SK-N-SH treated with all-trans-retinoic acid at 6 μM for 48 hours (cell line): ENCODE measurements at regions not wholly inside any gene's neighbourhood (a gene's known extent, or its start where the extent isn't known, plus 50 kb on each side); places are given as distances from the start of the nearest gene placed in this dataset.

Experiments
- CSDC2 ChIP-seq: fragments of 250-450 bp; sonication (Bioruptor Pico); IDR thresholded peaks from 2 replicates; pipeline ENCODE4 v1.5.0; 2020; ENCODE audit warnings: mild to moderate bottlenecking, moderate library complexity
- ESRRG ChIP-seq: fragments of 250-450 bp; sonication (Bioruptor Pico); IDR thresholded peaks from 2 replicates; pipeline ENCODE4 v1.6.1; 2021; ENCODE audit warnings: mild to moderate bottlenecking
- OSR1 ChIP-seq: fragments of 250-450 bp; sonication (Bioruptor Pico); IDR thresholded peaks from 2 replicates; pipeline ENCODE4 v1.8.0; 2022; ENCODE audit warnings: moderate library complexity, mild to moderate bottlenecking, inconsistent platforms
- PPARA ChIP-seq: fragments of 250-450 bp; sonication (Bioruptor Pico); IDR thresholded peaks from 2 replicates; pipeline ENCODE4 v1.5.0; 2020; ENCODE audit warnings: mild to moderate bottlenecking, borderline replicate concordance
- RARB ChIP-seq: fragments of 250-450 bp; sonication (Bioruptor Pico); IDR thresholded peaks from 2 replicates; pipeline ENCODE4 v1.8.0; 2021; ENCODE audit warnings: mild to moderate bottlenecking, moderate library complexity
- ZFP3 ChIP-seq: fragments of 250-450 bp; sonication (Bioruptor Pico); IDR thresholded peaks from 2 replicates; pipeline ENCODE4 v1.5.0; 2020; ENCODE audit warnings: mild to moderate bottlenecking, moderate library complexity
- ZFP30 ChIP-seq: fragments of 450-650 bp; formaldehyde crosslinking; IDR thresholded peaks from 2 replicates; pipeline ENCODE4 v1.5.0; 2022; ENCODE audit warnings: mild to moderate bottlenecking, moderate library complexity
- TF ChIP-seq, protein P1 (sequence below): fragments of 250-450 bp; sonication (Bioruptor Pico); IDR thresholded peaks from 2 replicates; pipeline ENCODE4 v1.8.0; 2020; ENCODE audit warnings: mild to moderate bottlenecking, moderate library complexity, borderline replicate concordance

DNA sequence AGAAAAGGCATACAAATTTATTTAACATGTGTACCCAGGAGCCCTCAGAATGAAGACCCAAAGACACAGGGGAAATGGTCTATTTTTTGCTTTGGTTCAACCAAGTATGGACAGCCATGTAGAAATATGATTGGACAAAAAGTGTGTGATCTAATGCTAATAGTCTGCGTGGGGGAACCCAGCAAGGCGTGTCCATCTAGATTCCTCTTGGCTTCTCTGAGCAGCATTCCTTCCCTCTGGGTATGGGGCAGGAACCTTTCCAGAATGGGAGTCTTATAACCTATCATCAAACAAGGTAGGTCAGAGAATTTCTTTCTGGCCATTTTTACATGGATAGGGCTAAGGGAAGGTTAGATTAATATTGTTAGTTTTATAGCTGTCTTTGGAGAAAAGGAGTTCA is 698.2 kb downstream of the FGF9 start:
- TF ChIP-seq ESRRG (CRISPR knock-in tag) = no peak
- no peak for TF ChIP-seq ZFP30 (CRISPR knock-in tag)
- TF ChIP-seq, protein P1, sequence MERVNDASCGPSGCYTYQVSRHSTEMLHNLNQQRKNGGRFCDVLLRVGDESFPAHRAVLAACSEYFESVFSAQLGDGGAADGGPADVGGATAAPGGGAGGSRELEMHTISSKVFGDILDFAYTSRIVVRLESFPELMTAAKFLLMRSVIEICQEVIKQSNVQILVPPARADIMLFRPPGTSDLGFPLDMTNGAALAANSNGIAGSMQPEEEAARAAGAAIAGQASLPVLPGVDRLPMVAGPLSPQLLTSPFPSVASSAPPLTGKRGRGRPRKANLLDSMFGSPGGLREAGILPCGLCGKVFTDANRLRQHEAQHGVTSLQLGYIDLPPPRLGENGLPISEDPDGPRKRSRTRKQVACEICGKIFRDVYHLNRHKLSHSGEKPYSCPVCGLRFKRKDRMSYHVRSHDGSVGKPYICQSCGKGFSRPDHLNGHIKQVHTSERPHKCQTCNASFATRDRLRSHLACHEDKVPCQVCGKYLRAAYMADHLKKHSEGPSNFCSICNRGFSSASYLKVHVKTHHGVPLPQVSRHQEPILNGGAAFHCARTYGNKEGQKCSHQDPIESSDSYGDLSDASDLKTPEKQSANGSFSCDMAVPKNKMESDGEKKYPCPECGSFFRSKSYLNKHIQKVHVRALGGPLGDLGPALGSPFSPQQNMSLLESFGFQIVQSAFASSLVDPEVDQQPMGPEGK (CRISPR knock-in tag) = no peak
- TF ChIP-seq PPARA = no peak
- no peak for TF ChIP-seq CSDC2
- no peak for TF ChIP-seq OSR1 (CRISPR knock-in tag)
- no peak for TF ChIP-seq ZFP3
- no peak for TF ChIP-seq RARB
